ENCODE measurements at regions not wholly inside any gene's neighbourhood (a gene's known extent, or its start where the extent isn't known, plus 50 kb on each side); places are given as distances from the start of the nearest gene placed in this dataset.

DNA sequence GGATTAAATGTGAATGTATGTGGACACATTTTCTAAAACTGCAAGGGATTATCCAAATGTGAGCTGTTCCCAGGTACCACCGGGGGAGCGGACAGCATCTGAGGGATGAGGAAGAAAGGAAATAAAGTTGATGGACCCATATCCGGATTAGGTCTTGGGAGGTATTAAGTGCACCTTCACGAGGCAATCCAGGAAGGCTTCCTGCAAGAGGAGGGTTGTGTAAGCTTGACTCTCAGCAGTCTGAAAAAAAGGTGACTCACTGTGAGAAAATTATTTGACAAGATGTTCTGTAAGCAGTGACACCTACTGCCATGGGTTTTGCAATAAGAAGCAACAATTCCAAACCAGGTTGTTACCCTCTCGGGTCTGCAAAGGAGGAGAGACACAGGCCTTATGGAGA, 55.0 kb upstream of the LRFN2 start:
- TF ChIP-seq, protein P1, sequence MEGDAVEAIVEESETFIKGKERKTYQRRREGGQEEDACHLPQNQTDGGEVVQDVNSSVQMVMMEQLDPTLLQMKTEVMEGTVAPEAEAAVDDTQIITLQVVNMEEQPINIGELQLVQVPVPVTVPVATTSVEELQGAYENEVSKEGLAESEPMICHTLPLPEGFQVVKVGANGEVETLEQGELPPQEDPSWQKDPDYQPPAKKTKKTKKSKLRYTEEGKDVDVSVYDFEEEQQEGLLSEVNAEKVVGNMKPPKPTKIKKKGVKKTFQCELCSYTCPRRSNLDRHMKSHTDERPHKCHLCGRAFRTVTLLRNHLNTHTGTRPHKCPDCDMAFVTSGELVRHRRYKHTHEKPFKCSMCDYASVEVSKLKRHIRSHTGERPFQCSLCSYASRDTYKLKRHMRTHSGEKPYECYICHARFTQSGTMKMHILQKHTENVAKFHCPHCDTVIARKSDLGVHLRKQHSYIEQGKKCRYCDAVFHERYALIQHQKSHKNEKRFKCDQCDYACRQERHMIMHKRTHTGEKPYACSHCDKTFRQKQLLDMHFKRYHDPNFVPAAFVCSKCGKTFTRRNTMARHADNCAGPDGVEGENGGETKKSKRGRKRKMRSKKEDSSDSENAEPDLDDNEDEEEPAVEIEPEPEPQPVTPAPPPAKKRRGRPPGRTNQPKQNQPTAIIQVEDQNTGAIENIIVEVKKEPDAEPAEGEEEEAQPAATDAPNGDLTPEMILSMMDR (IDR thresholded peaks at IDR 0.05; ENCODE audit: low read depth, low read length, poor library complexity, severe bottlenecking) = no peak
- TF ChIP-seq EZH2phosphoT487 (IDR thresholded peaks at IDR 0.05; ENCODE audit: borderline replicate concordance, low read length) = no peak

All from DOHH2 (cell line).